Activated T-cell treated with anti-CD3 and anti-CD28 coated beads for 24 hours (primary cell): ENCODE measurements at regions not wholly inside any gene's neighbourhood (a gene's known extent, or its start where the extent isn't known, plus 50 kb on each side); places are given as distances from the start of the nearest gene placed in this dataset.

Experiments
- DNase-seq: peaks from one replicate; pipeline ENCODE4 v3.0.0-alpha.2; 2020; ENCODE audit warnings: low read depth

GRCh38 chr21:28783641-28784185, 209.0 kb downstream of the LTN1 start:
- no peak for DNase-seq

DNA sequence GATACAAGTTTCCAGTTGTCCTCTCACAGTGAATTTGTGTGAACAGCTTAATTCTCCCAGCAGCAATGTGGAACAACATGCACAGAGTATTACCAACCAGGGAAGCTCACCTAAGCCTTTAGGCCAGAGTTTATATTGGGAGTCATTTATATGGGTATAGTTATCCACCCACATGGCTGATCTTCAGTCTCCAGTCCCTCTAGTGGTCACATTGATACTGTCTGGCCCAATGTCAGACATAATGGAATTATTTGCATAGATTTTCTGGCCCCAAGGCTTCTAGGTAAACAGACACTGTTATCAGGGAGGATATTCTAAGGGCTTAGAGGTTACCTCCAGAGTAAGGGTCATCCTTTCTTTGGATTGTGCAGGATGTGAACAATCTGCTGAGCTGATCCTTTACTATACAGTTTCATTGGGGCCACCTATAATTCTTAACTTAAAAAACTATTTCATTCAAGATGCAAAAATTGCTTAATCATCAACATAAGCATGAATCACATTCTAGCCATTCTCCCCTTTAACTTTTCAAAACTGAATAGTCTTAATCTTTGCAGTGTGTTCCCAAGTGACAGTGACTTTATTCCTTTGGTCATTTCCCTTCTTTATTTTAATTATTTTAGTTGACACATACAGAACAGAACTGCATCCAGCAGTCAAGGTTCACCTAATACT, 210.9 kb downstream of the LTN1 start:
- DNase-seq, result no peak

DNA sequence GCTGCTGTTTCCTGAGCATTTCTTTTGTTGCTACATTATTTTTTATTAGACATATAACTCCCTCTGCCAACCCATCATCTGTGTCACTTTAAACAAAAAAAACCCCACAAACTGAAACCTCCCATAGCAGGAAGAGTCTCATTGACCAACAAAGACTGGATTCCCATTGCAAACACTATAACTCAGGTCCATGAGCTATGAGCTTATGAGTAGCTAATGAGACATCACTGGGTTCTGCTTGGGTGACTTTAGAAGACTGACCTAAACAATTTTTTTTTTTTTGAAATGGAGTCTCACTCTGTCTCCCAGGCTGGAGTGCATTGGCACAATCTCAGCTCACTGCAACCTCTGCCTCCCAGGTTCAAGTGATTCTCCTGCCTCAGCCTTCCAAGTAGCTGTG, 212.8 kb downstream of the LTN1 start:
- no peak for DNase-seq

DNA sequence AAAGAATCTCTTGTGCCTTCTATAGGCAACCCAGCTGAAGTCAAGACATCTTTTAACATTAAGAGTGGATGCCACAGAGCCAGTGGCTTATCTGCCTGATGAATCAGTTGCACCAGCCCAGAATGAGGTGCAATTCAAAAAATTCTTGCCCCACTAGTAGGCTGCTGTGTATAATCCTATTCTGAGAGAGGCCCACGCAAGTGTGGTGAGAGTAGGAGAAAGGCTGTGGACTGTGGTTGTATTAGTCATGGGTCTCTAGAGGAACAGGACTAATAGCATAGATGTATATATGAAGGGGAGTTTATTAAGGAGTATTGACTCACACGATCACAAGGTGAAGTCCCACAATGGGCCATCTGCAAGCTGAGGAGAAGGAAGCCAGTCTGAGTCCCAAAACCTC, 216.4 kb downstream of the LTN1 start:
- peak; percentile 14 for DNase-seq

- DNase-seq, result no peak
These were observed 217.6 kb downstream of the LTN1 start for GRCh38 chr21:28775071-28775470.

DNA sequence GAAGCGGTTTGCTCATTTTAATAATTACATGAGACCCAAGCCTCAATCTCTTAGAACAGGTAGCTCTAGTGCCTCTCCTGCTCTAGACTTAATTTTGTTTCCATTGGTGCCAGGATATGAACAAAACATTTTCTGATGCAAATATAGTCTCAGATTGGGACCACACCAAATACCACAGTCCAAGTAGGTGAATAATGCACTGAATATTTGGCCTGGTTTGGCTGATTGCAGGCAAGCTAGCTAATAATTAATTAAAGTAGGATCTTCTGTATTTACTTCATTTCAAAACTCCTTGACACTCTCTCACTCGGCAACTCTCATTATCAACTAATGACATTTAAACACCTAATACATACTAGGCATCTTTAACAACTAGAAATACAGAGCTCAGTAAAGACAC, 219.6 kb downstream of the LTN1 start:
- DNase-seq, result no peak

GRCh38 chr21:28771790-28772501, 220.7 kb downstream of the LTN1 start:
- DNase-seq, result no peak

DNA sequence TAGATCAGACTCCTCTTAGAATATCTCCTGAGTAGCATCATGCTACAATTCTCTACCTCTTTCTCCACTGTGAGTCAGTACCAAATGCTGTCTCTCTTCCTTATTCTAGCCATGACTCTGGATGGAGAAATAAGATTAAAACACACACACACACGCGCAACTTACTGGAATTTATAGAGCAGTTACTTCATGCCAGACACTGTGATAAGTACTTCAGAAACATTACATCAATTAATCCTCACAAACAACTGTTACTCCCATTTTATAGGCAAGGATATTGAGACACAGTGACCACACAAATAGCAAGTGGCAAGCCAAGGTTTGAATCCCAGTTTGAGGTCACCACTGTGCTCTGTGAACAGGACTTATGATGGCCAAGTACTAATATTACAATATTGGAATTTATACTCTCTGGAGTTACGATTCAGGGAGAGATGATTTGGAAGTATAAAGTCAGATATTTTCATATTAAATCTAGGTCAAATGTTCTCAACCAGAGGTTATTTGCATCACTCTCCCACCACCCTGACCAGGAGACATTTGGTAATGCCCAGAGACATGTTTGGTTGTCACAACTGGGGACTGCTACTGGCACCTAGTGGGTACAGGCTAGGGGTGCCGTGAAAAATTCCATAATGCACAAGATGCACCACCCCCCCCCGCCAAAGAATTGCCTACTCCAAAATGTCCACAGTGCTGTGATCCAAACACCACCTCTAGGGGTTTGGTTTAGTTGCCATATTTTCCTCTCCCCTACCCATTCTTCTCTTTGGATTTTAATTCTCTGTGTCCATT, 221.6 kb downstream of the LTN1 start:
- DNase-seq, result no peak

DNA sequence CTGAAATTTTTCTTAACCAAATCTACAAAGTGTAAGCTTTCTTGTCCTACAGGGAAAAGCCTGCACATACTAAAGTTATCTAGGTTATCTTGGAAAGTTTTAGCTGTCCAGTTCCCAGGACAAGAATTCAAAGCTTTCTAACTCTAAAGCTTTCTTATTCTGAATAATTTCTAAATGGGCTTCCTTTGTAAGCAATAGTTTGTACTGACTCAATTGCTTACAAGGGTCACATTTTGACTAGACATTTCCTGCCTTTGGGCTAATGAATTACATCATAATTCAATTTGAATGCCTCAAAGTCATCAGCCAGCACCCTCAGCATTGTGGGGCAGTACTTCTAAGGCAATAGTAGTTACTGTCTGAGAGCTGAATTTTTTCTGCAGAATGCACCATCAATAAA, 223.0 kb downstream of the LTN1 start:
- DNase-seq, result no peak

DNA sequence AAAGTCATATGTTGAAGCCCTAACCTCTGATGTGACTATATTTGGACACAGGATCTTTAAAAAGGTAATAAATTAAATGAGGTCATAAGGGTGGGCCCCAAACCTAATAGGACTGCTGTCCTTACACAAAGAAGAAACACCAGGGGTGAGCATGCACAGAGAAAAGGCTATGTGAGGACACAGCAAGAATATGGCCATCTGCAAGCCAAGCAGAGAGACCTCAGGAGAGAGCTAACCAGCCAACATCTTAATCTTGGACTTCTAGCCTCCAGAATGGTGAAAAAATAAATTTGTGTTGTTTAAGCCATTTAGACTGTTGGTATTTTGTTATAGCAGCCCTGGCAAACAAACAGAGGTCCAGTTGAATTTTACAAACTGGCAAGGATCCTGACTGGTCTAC, 223.9 kb downstream of the LTN1 start:
- DNase-seq, result no peak

DNA sequence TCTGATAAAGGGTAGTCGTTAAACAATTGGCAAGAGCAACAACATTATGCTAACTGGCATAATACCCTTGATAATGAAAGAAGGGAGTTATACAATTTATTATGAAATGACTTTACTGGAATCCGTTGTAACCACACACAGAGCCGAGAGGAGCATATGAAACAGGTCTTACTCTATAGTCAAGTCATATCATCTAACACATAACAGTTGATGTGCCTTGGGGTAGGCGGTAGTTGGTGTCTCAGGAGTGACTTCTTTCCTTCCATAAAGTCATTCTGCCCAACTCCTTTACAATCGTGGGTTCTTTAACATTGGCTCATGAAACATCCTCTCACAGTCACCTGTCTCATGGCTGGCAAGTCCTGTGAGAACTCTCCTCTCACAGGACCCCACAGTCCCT, 225.2 kb downstream of the LTN1 start:
- DNase-seq, result no peak

DNA sequence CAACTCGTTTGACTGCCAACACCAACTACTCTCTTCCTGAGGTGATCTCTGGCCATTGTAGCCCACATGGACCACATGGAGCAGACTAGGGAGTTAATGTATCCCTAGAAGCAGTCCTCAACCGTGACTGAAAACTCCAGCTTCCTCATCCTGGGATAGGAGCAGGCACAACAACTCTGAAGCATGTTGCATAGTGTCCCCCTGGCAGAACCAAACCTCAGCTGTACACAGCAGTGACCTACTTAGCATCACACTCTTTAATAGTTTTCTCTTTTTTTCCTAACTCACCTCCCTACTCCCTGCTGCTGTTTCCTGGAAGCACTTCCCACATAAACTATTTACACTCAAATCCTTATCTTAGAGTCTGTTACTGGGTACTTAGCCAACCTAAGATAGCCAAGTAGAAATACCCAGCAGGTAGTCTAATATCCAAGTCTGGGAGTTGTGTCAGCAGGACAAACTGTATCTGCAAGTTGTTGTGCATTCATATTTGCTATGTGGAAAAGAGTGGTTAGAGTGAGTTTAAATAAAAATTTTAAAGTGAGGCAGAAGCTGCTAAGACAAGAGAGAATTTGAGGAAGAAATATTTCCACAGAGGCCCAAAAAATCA, 228.8 kb downstream of the LTN1 start:
- DNase-seq, result no peak

DNA sequence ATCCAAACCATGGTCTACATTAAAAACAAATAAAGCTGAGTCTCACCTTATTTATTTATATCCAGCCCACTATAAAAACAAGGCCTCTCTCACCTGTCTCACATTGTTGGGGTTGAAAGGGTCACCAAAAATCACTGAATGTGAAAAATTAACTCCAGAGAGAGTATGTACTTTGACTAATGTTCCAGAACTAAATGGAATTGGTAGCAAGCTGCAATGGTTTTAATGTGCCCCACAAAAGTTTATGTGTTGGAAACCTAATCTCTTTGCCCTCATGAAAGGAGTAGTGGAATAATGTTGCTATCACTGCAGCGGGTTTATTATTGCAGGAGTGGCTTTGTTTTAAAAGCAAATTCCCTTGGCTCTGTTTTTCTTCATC, 230.3 kb downstream of the LTN1 start:
- DNase-seq, result no peak

DNA sequence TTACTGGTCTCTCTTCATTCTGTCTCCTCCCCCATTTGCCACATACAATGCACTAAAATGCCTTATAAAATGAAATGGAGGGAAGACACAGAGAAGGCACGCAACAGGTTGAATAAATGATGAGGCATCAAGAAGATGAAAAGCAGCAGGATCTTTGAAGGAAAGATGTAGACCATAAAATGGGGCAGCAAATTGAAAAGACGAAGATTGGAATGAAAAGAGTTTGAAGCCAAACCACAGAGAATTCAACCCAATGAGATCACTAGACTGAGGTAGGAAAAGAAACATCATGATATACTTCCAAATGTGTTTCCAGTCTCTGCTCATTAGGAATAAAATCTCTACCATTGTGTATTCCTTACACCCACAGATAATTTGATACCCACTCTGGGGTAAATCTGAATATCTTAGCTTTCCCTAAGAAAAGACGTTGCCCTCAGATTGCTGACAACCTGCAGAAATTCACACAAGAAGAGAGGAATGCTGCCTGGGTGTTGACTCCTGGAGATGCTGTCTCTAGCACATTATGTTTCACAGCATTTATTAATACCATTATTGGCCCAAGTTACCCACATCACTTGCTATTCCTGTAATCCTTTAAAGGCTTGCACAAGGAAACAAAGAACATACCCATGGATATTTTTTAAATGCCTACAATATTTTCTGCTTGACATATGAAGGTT, 230.9 kb downstream of the LTN1 start:
- no peak for DNase-seq

DNA sequence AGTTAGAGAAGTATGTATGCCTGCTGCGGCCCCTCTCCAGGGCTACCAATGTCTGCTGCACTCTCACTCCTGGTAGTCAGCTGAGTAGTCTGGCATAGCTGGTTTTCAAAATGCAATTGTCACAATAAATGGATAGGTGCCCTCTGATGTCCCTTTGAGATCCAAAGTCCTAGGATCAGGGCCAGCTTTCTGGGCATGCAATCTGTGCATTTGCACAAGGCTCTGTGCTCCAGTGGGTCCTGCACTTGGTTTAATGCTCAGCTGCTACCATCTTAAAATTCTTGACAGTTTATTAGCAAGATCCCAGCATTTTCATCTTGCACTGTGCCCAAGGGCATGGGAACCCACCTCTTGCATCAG, 233.8 kb downstream of the LTN1 start:
- no peak for DNase-seq

DNA sequence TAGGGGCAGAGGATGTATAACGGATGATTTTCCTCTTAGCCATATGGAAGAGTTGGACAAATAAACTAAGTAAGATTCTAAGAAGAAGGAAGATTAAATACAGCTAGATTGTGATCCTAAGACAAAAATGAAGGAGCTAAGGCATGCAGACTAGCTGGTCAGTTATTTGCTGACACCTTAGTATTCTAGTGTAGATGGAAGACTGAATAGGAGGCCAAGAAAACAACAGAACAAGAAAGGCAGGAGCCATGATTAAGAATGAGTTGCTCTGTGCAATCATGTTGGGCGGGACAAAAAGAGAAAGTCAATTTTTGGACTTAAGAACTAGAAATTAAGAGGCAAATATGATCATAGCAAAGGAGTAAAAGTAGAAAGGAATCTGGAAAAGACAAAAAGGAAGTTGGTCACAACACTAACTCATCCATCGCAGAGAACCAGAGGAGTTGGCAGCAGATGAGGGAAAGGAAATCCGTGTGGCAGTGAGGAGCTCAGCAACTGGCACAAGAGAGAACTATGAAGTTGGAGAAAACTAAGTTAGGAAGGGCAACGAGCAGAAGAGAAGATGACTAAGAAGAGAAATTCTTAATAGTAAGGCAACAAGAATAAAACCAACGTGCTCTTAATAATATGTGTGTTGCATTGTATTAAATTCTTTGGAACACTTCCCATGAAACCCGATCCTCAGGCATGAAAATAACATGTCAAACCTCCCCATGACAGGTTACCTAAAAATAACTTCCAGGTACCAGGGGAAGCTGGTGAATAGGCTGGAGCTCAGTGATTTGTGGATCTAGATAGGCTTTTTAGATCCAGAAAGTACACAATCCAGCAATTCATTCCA, 234.4 kb downstream of the LTN1 start:
- DNase-seq, result no peak

GRCh38 chr21:28754862-28755261, 237.8 kb downstream of the LTN1 start:
- DNase-seq, result no peak

- no peak for DNase-seq
These were observed 238.5 kb downstream of the LTN1 start for GRCh38 chr21:28754127-28754611.

- DNase-seq, result no peak
These were observed 240.5 kb downstream of the LTN1 start for GRCh38 chr21:28752131-28752530.

GRCh38 chr21:28751176-28751575, 241.5 kb downstream of the LTN1 start:
- no peak for DNase-seq

GRCh38 chr21:28750565-28750964, 242.1 kb downstream of the LTN1 start:
- no peak for DNase-seq
